HEK293 (cell line): ENCODE measurements at regions not wholly inside any gene's neighbourhood (a gene's known extent, or its start where the extent isn't known, plus 50 kb on each side); places are given as distances from the start of the nearest gene placed in this dataset.

Source experiments
- KLF16 ChIP-seq: fragments of 450-650 bp; formaldehyde crosslinking; IDR thresholded peaks from 2 replicates; pipeline ENCODE4 v1.5.1; 2017; ENCODE audit warnings: missing biosample characterization, missing genetic modification characterization
- MEIS1 ChIP-seq: sonication (generic); formaldehyde crosslinking; IDR thresholded peaks from 2 replicates; pipeline ENCODE4 v1.8.1; 2022; ENCODE audit warnings: missing genetic modification reagents, mild to moderate bottlenecking, borderline replicate concordance
- SETDB1 ChIP-seq: IDR thresholded peaks from one replicate; pipeline ENCODE4 v1.6.1; 2017; ENCODE audit warnings: mild to moderate bottlenecking, low read length, moderate library complexity, mixed read lengths; ENCODE audit not compliant: insufficient read length
- ZBTB21 ChIP-seq: fragments of 450-650 bp; formaldehyde crosslinking; IDR thresholded peaks from 2 replicates; pipeline ENCODE4 v1.5.1; 2017; ENCODE audit warnings: missing biosample characterization, missing genetic modification characterization
- ZBTB8A ChIP-seq: fragments of 450-650 bp; formaldehyde crosslinking; IDR thresholded peaks from 2 replicates; pipeline ENCODE4 v1.5.1; 2016; ENCODE audit warnings: missing biosample characterization, missing genetic modification characterization
- ZNF169 ChIP-seq: fragments of 450-650 bp; formaldehyde crosslinking; IDR thresholded peaks from 2 replicates; pipeline ENCODE4 v1.5.1; 2016; ENCODE audit warnings: missing biosample characterization, missing genetic modification characterization
- ZNF24 ChIP-seq: fragments of 450-650 bp; formaldehyde crosslinking; IDR thresholded peaks from 2 replicates; pipeline ENCODE4 v1.5.1; 2016; ENCODE audit warnings: missing biosample characterization, missing genetic modification characterization
- ZNF280D ChIP-seq: fragments of 450-650 bp; formaldehyde crosslinking; IDR thresholded peaks from 2 replicates; pipeline ENCODE4 v1.5.1; 2016; ENCODE audit warnings: missing biosample characterization, missing genetic modification characterization
- ZNF311 ChIP-seq: fragments of 450-650 bp; formaldehyde crosslinking; IDR thresholded peaks from 2 replicates; pipeline ENCODE4 v1.5.1; 2017; ENCODE audit warnings: missing biosample characterization, missing genetic modification characterization, borderline replicate concordance
- ZNF341 ChIP-seq: fragments of 450-650 bp; formaldehyde crosslinking; IDR thresholded peaks from 2 replicates; pipeline ENCODE4; 2016; ENCODE audit warnings: low read depth, missing biosample characterization, missing genetic modification characterization
- ZNF423 ChIP-seq: fragments of 450-650 bp; formaldehyde crosslinking; IDR thresholded peaks from 2 replicates; pipeline ENCODE4 v1.5.1; 2016; ENCODE audit warnings: missing biosample characterization, missing genetic modification characterization
- ZNF561 ChIP-seq: fragments of 450-650 bp; IDR thresholded peaks from 2 replicates; pipeline ENCODE4 v1.5.1; 2018; ENCODE audit warnings: missing biosample characterization, missing genetic modification characterization, borderline replicate concordance
- TF ChIP-seq, protein P1 (sequence below): fragments of 450-650 bp; formaldehyde crosslinking; IDR thresholded peaks from 2 replicates; pipeline ENCODE4 v1.5.1; 2016; ENCODE audit warnings: missing biosample characterization, missing genetic modification characterization

DNA sequence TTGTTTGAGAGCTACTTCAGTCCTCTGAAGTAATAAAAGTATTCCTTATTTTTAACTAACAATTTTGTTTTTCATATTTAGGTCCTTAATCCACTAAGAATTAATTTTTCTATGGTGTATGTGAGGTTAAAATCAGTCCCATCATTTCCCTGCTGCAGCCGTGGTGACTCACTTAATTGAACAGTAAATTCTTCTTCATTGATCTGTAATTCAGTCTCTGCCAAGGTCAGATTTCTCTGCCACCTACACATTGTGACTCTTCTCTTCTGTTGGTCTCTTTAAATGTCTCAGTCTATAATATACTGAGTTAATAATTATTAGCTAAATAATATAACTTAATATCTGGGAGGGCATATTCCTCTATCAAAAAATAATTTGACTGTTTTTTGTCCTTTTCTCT is 262.3 kb downstream of the UTRN start:
- TF ChIP-seq MEIS1, result no peak
- TF ChIP-seq, protein P1, sequence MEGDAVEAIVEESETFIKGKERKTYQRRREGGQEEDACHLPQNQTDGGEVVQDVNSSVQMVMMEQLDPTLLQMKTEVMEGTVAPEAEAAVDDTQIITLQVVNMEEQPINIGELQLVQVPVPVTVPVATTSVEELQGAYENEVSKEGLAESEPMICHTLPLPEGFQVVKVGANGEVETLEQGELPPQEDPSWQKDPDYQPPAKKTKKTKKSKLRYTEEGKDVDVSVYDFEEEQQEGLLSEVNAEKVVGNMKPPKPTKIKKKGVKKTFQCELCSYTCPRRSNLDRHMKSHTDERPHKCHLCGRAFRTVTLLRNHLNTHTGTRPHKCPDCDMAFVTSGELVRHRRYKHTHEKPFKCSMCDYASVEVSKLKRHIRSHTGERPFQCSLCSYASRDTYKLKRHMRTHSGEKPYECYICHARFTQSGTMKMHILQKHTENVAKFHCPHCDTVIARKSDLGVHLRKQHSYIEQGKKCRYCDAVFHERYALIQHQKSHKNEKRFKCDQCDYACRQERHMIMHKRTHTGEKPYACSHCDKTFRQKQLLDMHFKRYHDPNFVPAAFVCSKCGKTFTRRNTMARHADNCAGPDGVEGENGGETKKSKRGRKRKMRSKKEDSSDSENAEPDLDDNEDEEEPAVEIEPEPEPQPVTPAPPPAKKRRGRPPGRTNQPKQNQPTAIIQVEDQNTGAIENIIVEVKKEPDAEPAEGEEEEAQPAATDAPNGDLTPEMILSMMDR (tag by site-specific recombination), result no peak
- no peak for TF ChIP-seq ZNF311 (tag by site-specific recombination)
- TF ChIP-seq ZNF169 (tag by site-specific recombination), result no peak
- TF ChIP-seq SETDB1, result no peak
- TF ChIP-seq ZBTB8A (tag by site-specific recombination), result no peak
- no peak for TF ChIP-seq ZNF280D
- no peak for TF ChIP-seq ZNF561
- TF ChIP-seq ZNF24 (tag by site-specific recombination), result no peak
- no peak for TF ChIP-seq ZBTB21 (tag by site-specific recombination)
- no peak for TF ChIP-seq ZNF341 (tag by site-specific recombination)
- TF ChIP-seq KLF16 (tag by site-specific recombination), result no peak
- TF ChIP-seq ZNF423 (tag by site-specific recombination), result no peak
